Cardiac muscle cell (in vitro differentiated cells and primary cell): ENCODE measurements at regions not wholly inside any gene's neighbourhood (a gene's known extent, or its start where the extent isn't known, plus 50 kb on each side); places are given as distances from the start of the nearest gene placed in this dataset.

Source experiments
- DNase-seq, 2 donors: peaks; one replicate each; pipeline versions ENCODE4 v3.0.0 to v3.0.0-alpha.2; 2010 to 2017; ENCODE audit warnings: low read depth in 1 of 2, low spot score in 1 of 2
- H3K27ac ChIP-seq: fragments of 200-600 bp; sonication (generic); 2 replicates; pipeline ENCODE4 v1.5.1; 2016
- H3K27me3 ChIP-seq: fragments of 200-600 bp; sonication (generic); 2 replicates; pipeline ENCODE4 v1.6.0; 2016; ENCODE audit warnings: control low read depth
- H3K36me3 ChIP-seq: fragments of 200-600 bp; sonication (generic); 2 replicates; pipeline ENCODE4 v1.5.1; 2016; ENCODE audit warnings: control low read depth
- H3K4me1 ChIP-seq: fragments of 200-600 bp; sonication (generic); 2 replicates; pipeline ENCODE4 v1.8.1; 2017; ENCODE audit warnings: low read depth, mild to moderate bottlenecking, mixed run types
- H3K4me3 ChIP-seq: fragments of 200-600 bp; sonication (generic); 2 replicates; pipeline ENCODE4 v1.5.1; 2016; ENCODE audit warnings: mild to moderate bottlenecking
- H3K9me3 ChIP-seq: fragments of 200-600 bp; sonication (generic); 2 replicates; pipeline ENCODE4 v1.5.1; 2017; ENCODE audit warnings: low read depth, mild to moderate bottlenecking, control low read depth
- TF ChIP-seq, protein P1 (sequence below): IDR thresholded peaks from 2 replicates; pipeline ENCODE4 v1.5.1; 2012; ENCODE audit warnings: low read depth, mild to moderate bottlenecking, low read length

GRCh38 chr16:76801357-76801756 lies 389.6 kb upstream of the MON1B start:
- peaks cover 4% of the 10 kb centered on the region for H3K4me1 ChIP-seq
- no peak overlapping the region for H3K4me3 ChIP-seq
- no peak for DNase-seq
- TF ChIP-seq, protein P1, sequence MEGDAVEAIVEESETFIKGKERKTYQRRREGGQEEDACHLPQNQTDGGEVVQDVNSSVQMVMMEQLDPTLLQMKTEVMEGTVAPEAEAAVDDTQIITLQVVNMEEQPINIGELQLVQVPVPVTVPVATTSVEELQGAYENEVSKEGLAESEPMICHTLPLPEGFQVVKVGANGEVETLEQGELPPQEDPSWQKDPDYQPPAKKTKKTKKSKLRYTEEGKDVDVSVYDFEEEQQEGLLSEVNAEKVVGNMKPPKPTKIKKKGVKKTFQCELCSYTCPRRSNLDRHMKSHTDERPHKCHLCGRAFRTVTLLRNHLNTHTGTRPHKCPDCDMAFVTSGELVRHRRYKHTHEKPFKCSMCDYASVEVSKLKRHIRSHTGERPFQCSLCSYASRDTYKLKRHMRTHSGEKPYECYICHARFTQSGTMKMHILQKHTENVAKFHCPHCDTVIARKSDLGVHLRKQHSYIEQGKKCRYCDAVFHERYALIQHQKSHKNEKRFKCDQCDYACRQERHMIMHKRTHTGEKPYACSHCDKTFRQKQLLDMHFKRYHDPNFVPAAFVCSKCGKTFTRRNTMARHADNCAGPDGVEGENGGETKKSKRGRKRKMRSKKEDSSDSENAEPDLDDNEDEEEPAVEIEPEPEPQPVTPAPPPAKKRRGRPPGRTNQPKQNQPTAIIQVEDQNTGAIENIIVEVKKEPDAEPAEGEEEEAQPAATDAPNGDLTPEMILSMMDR, result no peak
- H3K27me3 ChIP-seq, result no peaks in the 10 kb centered on the region
- no peaks in the 10 kb centered on the region for H3K36me3 ChIP-seq
- no peak overlapping the region for H3K27ac ChIP-seq
- no peaks in the 10 kb centered on the region for H3K9me3 ChIP-seq

- Histone ChIP-seq H3K9me3 (no peaks in the 10 kb centered on the region), H3K4me3 (no peak overlapping the region), H3K27ac (no peak overlapping the region), H3K27me3 (no peaks in the 10 kb centered on the region), H3K36me3 (no peaks in the 10 kb centered on the region), H3K4me1 (no peaks in the 10 kb centered on the region)
- TF ChIP-seq, protein P1, result no peak
- no peak for DNase-seq
Measured at GRCh38 chr16:76816475-76816874, 374.5 kb upstream of the MON1B start.

DNA sequence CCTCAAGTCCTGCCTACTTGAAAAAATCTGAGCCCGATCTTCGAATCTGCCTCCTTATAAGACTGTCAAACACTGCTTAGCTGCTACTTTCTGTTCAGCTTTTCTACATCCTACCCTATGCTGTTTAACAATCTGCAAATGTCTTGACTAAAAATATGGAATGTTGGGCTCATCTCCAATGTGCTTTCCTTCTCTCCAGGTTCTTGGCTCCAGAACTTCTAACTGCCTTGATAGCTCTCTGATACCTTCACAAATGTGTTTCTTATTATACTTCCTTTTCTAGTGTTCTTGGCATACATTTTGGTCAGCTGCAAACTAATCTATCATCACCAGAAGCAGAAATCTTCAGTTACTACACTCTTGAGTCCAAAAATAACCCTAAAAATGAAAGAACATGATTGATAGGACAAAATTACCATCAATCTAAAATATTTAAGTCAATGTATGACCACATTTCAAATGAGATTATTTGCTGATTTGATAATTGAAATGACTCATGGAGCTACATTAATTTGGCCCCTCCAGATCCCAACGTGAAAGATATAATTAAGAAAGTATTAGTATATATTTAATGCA lies 372.3 kb upstream of the MON1B start:
- H3K27ac ChIP-seq, result no peak overlapping the region
- no peaks in the 10 kb centered on the region for H3K27me3 ChIP-seq
- TF ChIP-seq, protein P1, result no peak
- H3K4me1 ChIP-seq, result no peaks in the 10 kb centered on the region
- no peak for DNase-seq
- H3K36me3 ChIP-seq, result no peaks in the 10 kb centered on the region
- H3K9me3 ChIP-seq, result no peaks in the 10 kb centered on the region
- H3K4me3 ChIP-seq, result no peak overlapping the region

DNA sequence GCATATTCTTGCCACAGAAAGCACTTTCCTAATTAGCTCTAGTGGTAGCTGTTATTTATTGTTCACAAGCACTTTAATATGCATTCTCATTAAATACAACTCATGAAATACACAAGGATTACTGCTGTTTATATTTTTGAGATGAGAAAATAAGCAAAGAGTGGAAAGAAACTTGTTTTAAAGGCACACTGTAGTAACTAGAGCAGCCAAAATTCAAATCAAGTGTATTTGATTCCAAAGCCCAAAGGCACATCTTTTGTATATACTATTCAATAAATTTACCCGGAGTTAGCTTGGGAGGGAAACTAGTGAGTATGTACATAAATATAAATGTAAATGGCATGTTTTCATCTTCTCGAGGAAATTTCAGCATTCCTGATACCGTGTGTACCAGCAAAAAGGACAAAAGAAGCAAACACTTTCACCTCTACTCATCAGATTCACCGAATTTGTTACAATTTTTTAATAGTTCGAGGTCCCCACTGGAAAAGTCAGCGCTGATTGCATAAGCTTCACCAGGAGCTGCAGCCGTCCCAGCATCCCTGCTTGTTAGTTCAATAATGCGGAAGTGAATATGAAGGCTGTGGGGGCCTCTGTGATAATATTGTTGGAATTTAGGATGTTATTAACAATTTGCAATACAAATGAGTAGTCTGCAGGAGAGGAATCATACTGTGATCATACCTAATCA lies 371.6 kb upstream of the MON1B start:
- no peaks in the 10 kb centered on the region for H3K4me1 ChIP-seq
- H3K9me3 ChIP-seq, result no peaks in the 10 kb centered on the region
- no peaks in the 10 kb centered on the region for H3K27me3 ChIP-seq
- no peak overlapping the region for H3K27ac ChIP-seq
- DNase-seq, result no peak
- H3K4me3 ChIP-seq, result no peak overlapping the region
- no peaks in the 10 kb centered on the region for H3K36me3 ChIP-seq
- TF ChIP-seq, protein P1, result no peak

- TF ChIP-seq, protein P1, result no peak
- no peaks in the 10 kb centered on the region for H3K4me1 ChIP-seq
- H3K27ac ChIP-seq, result no peak overlapping the region
- H3K9me3 ChIP-seq, result no peaks in the 10 kb centered on the region
- no peak for DNase-seq
- no peaks in the 10 kb centered on the region for H3K36me3 ChIP-seq
- no peak overlapping the region for H3K4me3 ChIP-seq
- H3K27me3 ChIP-seq, result no peaks in the 10 kb centered on the region
Measured at GRCh38 chr16:76824221-76824620, 366.8 kb upstream of the MON1B start.
